Sigmoid colon (tissue), 3 donors: ENCODE measurements at regions not wholly inside any gene's neighbourhood (a gene's known extent, or its start where the extent isn't known, plus 50 kb on each side); places are given as distances from the start of the nearest gene placed in this dataset.

Source experiments
- CTCF ChIP-seq, 4 experiments: fragments of 450-650 bp in 3 of 4; fragments of 200-600 bp in 1 of 4; IDR thresholded peaks; one replicate each; pipeline ENCODE4 v1.5.1; 2016 to 2019; ENCODE audit warnings: antibody characterized with exemption in 4 of 4, mild to moderate bottlenecking in 3 of 4, moderate library complexity in 2 of 4
- POLR2A ChIP-seq, 2 donors: fragments of 450-650 bp; IDR thresholded peaks; one replicate each; pipeline ENCODE4 v1.6.1; 2016; ENCODE audit warnings: antibody characterized with exemption in 2 of 2, mild to moderate bottlenecking in 2 of 2, moderate library complexity in 2 of 2

- TF ChIP-seq POLR2A (IDR thresholded peaks at IDR 0.05) (no peak), CTCF (IDR thresholded peaks at IDR 0.05) (no peak)
These were observed 184.3 kb downstream of the TFAP2A start for GRCh38 chr6:10230531-10230930.
